ENCODE measurements at regions not wholly inside any gene's neighbourhood (a gene's known extent, or its start where the extent isn't known, plus 50 kb on each side); places are given as distances from the start of the nearest gene placed in this dataset.
A peak's percentile ranks its signal among the peaks of the same experiment; 100 is the strongest.
"Not testable (repeated sequence)": the region's sequence is repeated elsewhere in the genome, so short reads cannot be mapped to it uniquely, and the experiment has no call there.

GRCh38 chr16:9014389-9014788 is 50.7 kb upstream of the USP7 start:
- no peak for DNase-seq (ENCODE audit: low spot score)

- DNase-seq (ENCODE audit: low spot score), result no peak
Measured at GRCh38 chr16:9015489-9015888, 51.8 kb upstream of the USP7 start.

- DNase-seq (ENCODE audit: low spot score), result not testable (repeated sequence)
Measured at GRCh38 chr16:9016005-9016404, 52.3 kb upstream of the USP7 start.

- no peak for DNase-seq (ENCODE audit: low spot score)
Measured at GRCh38 chr16:9016824-9017223, 53.1 kb upstream of the USP7 start.

- DNase-seq (ENCODE audit: low spot score), result peak; percentile 58
Measured at GRCh38 chr16:9027070-9027799, 63.5 kb upstream of the USP7 start.

GRCh38 chr16:9028491-9028890 is 63.0 kb upstream of the HAPSTR1 start:
- DNase-seq (ENCODE audit: low spot score), result not testable (repeated sequence)

- DNase-seq (ENCODE audit: low spot score), result no peak
Measured at GRCh38 chr16:9031107-9031506, 60.3 kb upstream of the HAPSTR1 start.

GRCh38 chr16:9033125-9033830 is 58.2 kb upstream of the HAPSTR1 start:
- DNase-seq (ENCODE audit: low spot score), result no peak

GRCh38 chr16:9034056-9034455 is 57.4 kb upstream of the HAPSTR1 start:
- no peak for DNase-seq (ENCODE audit: low spot score)

GRCh38 chr16:9035996-9036395 is 55.4 kb upstream of the HAPSTR1 start:
- no peak for DNase-seq (ENCODE audit: low spot score)

- DNase-seq (ENCODE audit: low spot score), result no peak
Measured at GRCh38 chr16:9039210-9039609, 52.2 kb upstream of the HAPSTR1 start.

- no peak for DNase-seq (ENCODE audit: low spot score)
Measured at GRCh38 chr16:9040800-9041412, 50.5 kb upstream of the HAPSTR1 start.

All from ureter (tissue), 1 donor.